Neural progenitor cell (in vitro differentiated cells): ENCODE measurements at regions not wholly inside any gene's neighbourhood (a gene's known extent, or its start where the extent isn't known, plus 50 kb on each side); places are given as distances from the start of the nearest gene placed in this dataset.

Source experiments
- DNase-seq: peaks from one replicate; pipeline ENCODE4 v3.0.0-alpha.2; 2016; ENCODE audit warnings: low spot score
- H2AFZ ChIP-seq: fragments of 200-600 bp; sonication (generic); replicated peaks from 2 replicates; pipeline ENCODE4 v1.6.1; 2016; ENCODE audit warnings: antibody characterized with exemption
- H3F3A ChIP-seq: fragments of 200-600 bp; sonication (generic); 2 replicates; pipeline ENCODE4 v1.6.1; 2016; ENCODE audit warnings: antibody characterized with exemption, low read depth
- H3K27ac ChIP-seq: fragments of 200-600 bp; sonication (generic); 2 replicates; pipeline ENCODE4 v1.5.1; 2016; ENCODE audit warnings: mild to moderate bottlenecking
- H3K27me3 ChIP-seq: fragments of 200-600 bp; sonication (generic); 2 replicates; pipeline ENCODE4 v1.6.1; 2016; ENCODE audit warnings: mild to moderate bottlenecking, moderate library complexity
- H3K36me3 ChIP-seq: fragments of 200-600 bp; sonication (generic); 2 replicates; pipeline ENCODE4 v1.5.1; 2016
- H3K4me1 ChIP-seq: fragments of 200-600 bp; sonication (generic); 2 replicates; pipeline ENCODE4 v1.6.1; 2016; ENCODE audit warnings: mixed run types
- H3K4me2 ChIP-seq: fragments of 200-600 bp; sonication (generic); 2 replicates; pipeline ENCODE4 v1.6.1; 2016
- H3K4me3 ChIP-seq: fragments of 200-600 bp; sonication (generic); 2 replicates; pipeline ENCODE4 v1.5.1; 2016
- H3K79me2 ChIP-seq: fragments of 200-600 bp; sonication (generic); 2 replicates; pipeline ENCODE4 v1.6.1; 2016; ENCODE audit warnings: low read depth
- H3K9ac ChIP-seq: fragments of 200-600 bp; sonication (generic); 2 replicates; pipeline ENCODE4 v1.6.1; 2016
- H3K9me3 ChIP-seq: fragments of 200-600 bp; sonication (generic); 2 replicates; pipeline ENCODE4 v1.5.1; 2016; ENCODE audit warnings: low read depth
- H4K20me1 ChIP-seq: fragments of 200-600 bp; sonication (generic); 2 replicates; pipeline ENCODE4 v1.6.1; 2016; ENCODE audit warnings: low read depth
- H3K27ac Mint-ChIP-seq: 3 replicates; pipeline ENCODE4 v1.8.0; 2021; ENCODE audit warnings: mixed read lengths
- H3K27me3 Mint-ChIP-seq: 2 replicates; pipeline ENCODE4 v1.8.0; 2022; ENCODE audit warnings: low read depth, mild to moderate bottlenecking, inconsistent platforms, moderate library complexity, mixed read lengths; ENCODE audit not compliant: insufficient read depth
- H3K36me3 Mint-ChIP-seq: 3 replicates; pipeline ENCODE4 v1.8.0; 2021; ENCODE audit warnings: mixed read lengths
- H3K4me1 Mint-ChIP-seq: 3 replicates; pipeline ENCODE4 v1.8.0; 2021; ENCODE audit warnings: mixed read lengths
- H3K4me3 Mint-ChIP-seq: 3 replicates; pipeline ENCODE4 v1.8.0; 2021; ENCODE audit warnings: mild to moderate bottlenecking, moderate library complexity, mixed read lengths
- H3K9me3 Mint-ChIP-seq: 3 replicates; pipeline ENCODE4 v1.8.0; 2020; ENCODE audit warnings: mixed read lengths
- EZH2 ChIP-seq: fragments of 200-600 bp; sonication (generic); IDR thresholded peaks from 2 replicates; pipeline ENCODE4 v1.6.1; 2017; ENCODE audit warnings: antibody characterized with exemption, mild to moderate bottlenecking, moderate library complexity
- EZH2phosphoT487 ChIP-seq: fragments of 200-600 bp; sonication (generic); IDR thresholded peaks from 2 replicates; pipeline ENCODE4 v1.6.1; 2017; ENCODE audit warnings: antibody characterized with exemption
- TF ChIP-seq, protein P1 (sequence below): fragments of 200-600 bp; sonication (generic); IDR thresholded peaks from 2 replicates; pipeline ENCODE4 v1.5.1; 2017; ENCODE audit warnings: antibody characterized with exemption, mild to moderate bottlenecking

DNA sequence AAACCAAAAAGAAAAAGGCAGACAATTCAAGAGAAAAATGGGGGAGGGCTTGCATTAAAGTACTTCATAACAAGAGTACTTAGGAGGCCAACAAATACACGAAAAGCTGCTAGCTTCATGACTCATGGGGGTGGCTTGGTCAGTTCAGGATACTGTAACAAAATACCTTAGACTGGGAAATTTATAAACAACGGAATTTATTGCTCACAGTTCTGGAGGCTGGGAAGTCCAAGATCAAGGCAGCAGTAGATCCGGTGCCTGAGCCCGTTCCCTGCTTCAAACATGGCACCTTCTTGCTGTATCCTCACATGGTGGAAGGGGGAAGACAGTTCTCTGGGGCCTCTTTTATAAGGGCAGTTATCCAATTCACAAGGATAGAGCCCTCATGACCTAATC, 111.4 kb downstream of the C9orf50 start:
- H3K4me3 Mint-ChIP-seq = no peak overlapping the region
- no peak for TF ChIP-seq EZH2phosphoT487
- TF ChIP-seq, protein P1, sequence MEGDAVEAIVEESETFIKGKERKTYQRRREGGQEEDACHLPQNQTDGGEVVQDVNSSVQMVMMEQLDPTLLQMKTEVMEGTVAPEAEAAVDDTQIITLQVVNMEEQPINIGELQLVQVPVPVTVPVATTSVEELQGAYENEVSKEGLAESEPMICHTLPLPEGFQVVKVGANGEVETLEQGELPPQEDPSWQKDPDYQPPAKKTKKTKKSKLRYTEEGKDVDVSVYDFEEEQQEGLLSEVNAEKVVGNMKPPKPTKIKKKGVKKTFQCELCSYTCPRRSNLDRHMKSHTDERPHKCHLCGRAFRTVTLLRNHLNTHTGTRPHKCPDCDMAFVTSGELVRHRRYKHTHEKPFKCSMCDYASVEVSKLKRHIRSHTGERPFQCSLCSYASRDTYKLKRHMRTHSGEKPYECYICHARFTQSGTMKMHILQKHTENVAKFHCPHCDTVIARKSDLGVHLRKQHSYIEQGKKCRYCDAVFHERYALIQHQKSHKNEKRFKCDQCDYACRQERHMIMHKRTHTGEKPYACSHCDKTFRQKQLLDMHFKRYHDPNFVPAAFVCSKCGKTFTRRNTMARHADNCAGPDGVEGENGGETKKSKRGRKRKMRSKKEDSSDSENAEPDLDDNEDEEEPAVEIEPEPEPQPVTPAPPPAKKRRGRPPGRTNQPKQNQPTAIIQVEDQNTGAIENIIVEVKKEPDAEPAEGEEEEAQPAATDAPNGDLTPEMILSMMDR = no peak
- no peak for TF ChIP-seq EZH2
- Histone ChIP-seq H3K79me2 (no peaks in the 10 kb centered on the region), H3K4me1 (peaks cover 4% of the 10 kb centered on the region), H3K27ac (no peak overlapping the region), H3K36me3 (no peaks in the 10 kb centered on the region), H3K9me3 (peaks cover 5% of the 10 kb centered on the region), H3K4me2 (no peak overlapping the region), H3K9ac (no peak overlapping the region), H3F3A (no peaks in the 10 kb centered on the region), H3K27me3 (no peaks in the 10 kb centered on the region), H2AFZ (no peak overlapping the region), H4K20me1 (no peaks in the 10 kb centered on the region), H3K4me3 (no peak overlapping the region)
- H3K36me3 Mint-ChIP-seq = peaks cover 11% of the 10 kb centered on the region
- peaks cover 37% of the 10 kb centered on the region for H3K9me3 Mint-ChIP-seq
- H3K27me3 Mint-ChIP-seq = peaks cover 4% of the 10 kb centered on the region
- DNase-seq = no peak
- H3K27ac Mint-ChIP-seq = no peak overlapping the region
- peaks cover 27% of the 10 kb centered on the region for H3K4me1 Mint-ChIP-seq

DNA sequence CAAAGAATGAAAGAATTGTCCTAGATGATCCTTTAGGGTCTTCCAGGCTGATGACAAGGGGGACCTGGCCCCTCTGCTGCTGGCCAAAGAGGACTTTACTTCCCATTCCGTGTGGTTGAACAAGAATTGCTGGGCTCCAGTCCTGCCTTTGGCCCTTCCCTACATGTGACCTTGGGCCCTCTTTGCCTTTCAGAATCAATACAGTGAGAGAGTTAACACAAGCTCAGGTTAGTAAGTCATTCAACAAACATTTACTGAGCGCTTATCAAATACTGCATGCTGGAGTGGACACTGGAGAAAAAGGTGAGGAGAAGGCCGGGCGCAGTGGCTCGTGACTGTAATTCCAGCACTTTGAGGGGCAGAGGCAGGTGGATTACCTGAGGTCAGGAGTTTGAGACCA, 113.1 kb downstream of the C9orf50 start:
- H3K27me3 Mint-ChIP-seq = no peaks in the 10 kb centered on the region
- H2AFZ ChIP-seq = no peak overlapping the region
- no peak for DNase-seq
- H3K4me3 Mint-ChIP-seq = no peak overlapping the region
- no peak overlapping the region for H3K27ac Mint-ChIP-seq
- peaks cover 6% of the 10 kb centered on the region for H3K36me3 Mint-ChIP-seq
- no peak overlapping the region for H3K9ac ChIP-seq
- H3K27me3 ChIP-seq = no peaks in the 10 kb centered on the region
- H3K4me1 Mint-ChIP-seq = peaks cover 41% of the 10 kb centered on the region
- peaks cover 4% of the 10 kb centered on the region for H3K4me1 ChIP-seq
- TF ChIP-seq EZH2 (no peak), EZH2phosphoT487 (no peak)
- TF ChIP-seq, protein P1 = no peak
- no peaks in the 10 kb centered on the region for H3K9me3 ChIP-seq
- H3K9me3 Mint-ChIP-seq = peaks cover 27% of the 10 kb centered on the region
- H3K36me3 ChIP-seq = no peaks in the 10 kb centered on the region
- no peaks in the 10 kb centered on the region for H4K20me1 ChIP-seq
- H3K79me2 ChIP-seq = no peaks in the 10 kb centered on the region
- H3K27ac ChIP-seq = no peak overlapping the region
- no peak overlapping the region for H3K4me3 ChIP-seq
- H3K4me2 ChIP-seq = no peak overlapping the region
- H3F3A ChIP-seq = peaks cover 5% of the 10 kb centered on the region

DNA sequence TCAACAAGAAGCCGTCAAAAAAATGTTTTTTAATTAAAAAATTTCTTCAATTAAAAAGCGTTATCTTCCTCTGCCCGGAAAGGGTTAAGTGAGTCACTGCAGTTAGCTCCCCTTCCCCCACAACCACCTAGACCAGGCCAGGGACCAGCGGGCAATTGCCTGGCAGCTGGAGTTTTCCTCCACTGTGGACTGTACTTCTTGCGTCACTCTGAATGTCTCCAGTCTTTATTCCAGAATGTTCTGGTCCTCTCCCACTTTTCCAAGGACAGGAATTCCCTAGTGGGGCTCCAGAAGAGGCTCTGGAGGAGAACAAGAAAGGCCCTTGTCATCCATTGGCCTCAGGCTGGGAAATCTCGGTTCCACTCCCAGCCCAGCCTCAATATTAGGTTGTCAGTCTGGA, 114.0 kb downstream of the C9orf50 start:
- H3K27ac ChIP-seq = no peak overlapping the region
- no peaks in the 10 kb centered on the region for H3K79me2 ChIP-seq
- H3K4me2 ChIP-seq = no peak overlapping the region
- H3K4me1 ChIP-seq = peaks cover 4% of the 10 kb centered on the region
- no peak overlapping the region for H3K4me3 ChIP-seq
- peaks cover 5% of the 10 kb centered on the region for H3K36me3 Mint-ChIP-seq
- peaks cover 19% of the 10 kb centered on the region for H3K9me3 Mint-ChIP-seq
- H3K27me3 Mint-ChIP-seq = peaks cover under 1% of the 10 kb centered on the region
- no peaks in the 10 kb centered on the region for H3K9me3 ChIP-seq
- peaks cover 7% of the 10 kb centered on the region for H3F3A ChIP-seq
- no peaks in the 10 kb centered on the region for H3K27me3 ChIP-seq
- H3K4me1 Mint-ChIP-seq = peaks cover 46% of the 10 kb centered on the region
- no peak for TF ChIP-seq EZH2phosphoT487
- TF ChIP-seq, protein P1 = no peak
- no peak for TF ChIP-seq EZH2
- H3K36me3 ChIP-seq = no peaks in the 10 kb centered on the region
- peak overlapping the region; percentile 74 for H2AFZ ChIP-seq
- H3K9ac ChIP-seq = no peak overlapping the region
- H3K27ac Mint-ChIP-seq = peak overlapping the region; percentile 93
- no peak for DNase-seq
- H4K20me1 ChIP-seq = no peaks in the 10 kb centered on the region
- no peak overlapping the region for H3K4me3 Mint-ChIP-seq
